HL-60 (cell line): ENCODE measurements at regions not wholly inside any gene's neighbourhood (a gene's known extent, or its start where the extent isn't known, plus 50 kb on each side); places are given as distances from the start of the nearest gene placed in this dataset.

ENCODE experiments used
- CTCF ChIP-seq: IDR thresholded peaks from one replicate; pipeline ENCODE4 v1.5.1; 2011; ENCODE audit warnings: low read length, control low read depth, inconsistent platforms; ENCODE audit not compliant: insufficient read depth
- GABPA ChIP-seq: IDR thresholded peaks from 2 replicates; pipeline ENCODE4 v1.6.1; 2012; ENCODE audit warnings: low read depth
- REST ChIP-seq: IDR thresholded peaks from 2 replicates; pipeline ENCODE4 v1.6.1; 2012; ENCODE audit warnings: low read depth; ENCODE audit not compliant: insufficient replicate concordance
- SPI1 ChIP-seq: IDR thresholded peaks from 2 replicates; pipeline ENCODE4 v1.6.1; 2012; ENCODE audit warnings: low read depth, mild to moderate bottlenecking, borderline replicate concordance

GRCh38 chr13:110818747-110819146 is 96.1 kb downstream of the ANKRD10 start:
- TF ChIP-seq CTCF (no peak), GABPA (no peak), SPI1 (no peak), REST (no peak)
